GM23338 (cell line): ENCODE measurements at regions not wholly inside any gene's neighbourhood (a gene's known extent, or its start where the extent isn't known, plus 50 kb on each side); places are given as distances from the start of the nearest gene placed in this dataset.

Experiments used
- ATAC-seq: fragments of 200-7000 bp; cut with Tn5 transposase; 3 replicates; pipeline ENCODE4 v1.9.1; 2020
- DNase-seq: peaks from one replicate; pipeline ENCODE4 v3.0.0-alpha.2; 2015; ENCODE audit warnings: low spot score
- H2AFZ ChIP-seq: fragments of 200-600 bp; sonication (generic); 2 replicates; pipeline ENCODE4 v1.8.0; 2016; ENCODE audit warnings: antibody characterized with exemption, mild to moderate bottlenecking, moderate library complexity
- H3F3A ChIP-seq: fragments of 200-600 bp; sonication (generic); replicated peaks from 2 replicates; pipeline ENCODE4 v1.8.0; 2017; ENCODE audit warnings: antibody characterized with exemption, mixed run types, low read depth
- H3K27ac ChIP-seq: fragments of 200-600 bp; sonication (generic); 2 replicates; pipeline ENCODE4 v1.6.1; 2016; ENCODE audit warnings: low read depth
- H3K27me3 ChIP-seq: fragments of 200-600 bp; sonication (generic); 2 replicates; pipeline ENCODE4 v1.8.0; 2016; ENCODE audit warnings: mild to moderate bottlenecking, mixed run types, moderate library complexity; ENCODE audit not compliant: insufficient read depth
- H3K36me3 ChIP-seq: fragments of 200-600 bp; sonication (generic); 2 replicates; pipeline ENCODE4 v1.8.0; 2016; ENCODE audit warnings: mild to moderate bottlenecking; ENCODE audit not compliant: insufficient read depth
- H3K4me1 ChIP-seq: fragments of 200-600 bp; sonication (generic); 2 replicates; pipeline ENCODE4 v1.8.0; 2016; ENCODE audit warnings: mild to moderate bottlenecking, moderate library complexity; ENCODE audit not compliant: insufficient read depth
- H3K4me2 ChIP-seq: fragments of 200-600 bp; sonication (generic); 2 replicates; pipeline ENCODE4 v1.7.1; 2017; ENCODE audit warnings: mixed run types
- H3K4me3 ChIP-seq: fragments of 200-600 bp; sonication (generic); 2 replicates; pipeline ENCODE4 v1.6.1; 2016; ENCODE audit warnings: mixed run types
- H3K79me2 ChIP-seq: fragments of 200-600 bp; sonication (generic); replicated peaks from 2 replicates; pipeline ENCODE4 v1.8.0; 2017; ENCODE audit warnings: mild to moderate bottlenecking; ENCODE audit not compliant: insufficient read depth
- H3K9me2 ChIP-seq: fragments of 200-600 bp; sonication (generic); 2 replicates; pipeline ENCODE4 v1.8.0; 2017; ENCODE audit not compliant: insufficient read depth
- H4K20me1 ChIP-seq: fragments of 200-600 bp; sonication (generic); replicated peaks from 2 replicates; pipeline ENCODE4 v1.8.0; 2017; ENCODE audit warnings: mild to moderate bottlenecking; ENCODE audit not compliant: insufficient read depth
- H3K27ac Mint-ChIP-seq: 2 replicates; pipeline ENCODE4 v1.8.0; 2020; ENCODE audit warnings: inconsistent platforms, mild to moderate bottlenecking, moderate library complexity, mixed read lengths
- H3K27me3 Mint-ChIP-seq: 3 replicates; pipeline ENCODE4 v1.8.0; 2022; ENCODE audit warnings: low read depth, mild to moderate bottlenecking, moderate library complexity, mixed read lengths, inconsistent platforms; ENCODE audit not compliant: insufficient read depth, poor library complexity
- H3K36me3 Mint-ChIP-seq: 3 replicates; pipeline ENCODE4 v1.8.0; 2021; ENCODE audit warnings: low read depth, mild to moderate bottlenecking, inconsistent platforms, moderate library complexity, mixed read lengths
- H3K4me1 Mint-ChIP-seq: 3 replicates; pipeline ENCODE4 v1.8.0; 2020; ENCODE audit warnings: mild to moderate bottlenecking, inconsistent platforms, mixed read lengths
- H3K4me3 Mint-ChIP-seq: 3 replicates; pipeline ENCODE4 v1.8.0; 2021; ENCODE audit warnings: moderate library complexity, mild to moderate bottlenecking, inconsistent platforms, mixed read lengths
- H3K9me3 Mint-ChIP-seq: 3 replicates; pipeline ENCODE4 v1.8.0; 2020; ENCODE audit warnings: moderate library complexity, mild to moderate bottlenecking, inconsistent platforms, mixed read lengths
- CREB1 ChIP-seq: fragments of 250-450 bp; sonication (Bioruptor Pico); IDR thresholded peaks from 2 replicates; pipeline ENCODE4 v1.5.0; 2020; ENCODE audit warnings: low read depth, mild to moderate bottlenecking, moderate library complexity
- EZH2 ChIP-seq: fragments of 200-600 bp; sonication (generic); IDR thresholded peaks from one replicate; pipeline ENCODE4 v1.8.0; 2017; ENCODE audit warnings: antibody characterized with exemption, mild to moderate bottlenecking, low read depth; ENCODE audit not compliant: unreplicated experiment
- EZH2phosphoT487 ChIP-seq: fragments of 200-600 bp; sonication (generic); IDR thresholded peaks from one replicate; pipeline ENCODE4 v1.8.1; 2018; ENCODE audit warnings: antibody characterized with exemption; ENCODE audit not compliant: unreplicated experiment
- JUNB ChIP-seq: IDR thresholded peaks from one replicate; pipeline ENCODE4 v1.6.1; 2016; ENCODE audit warnings: antibody characterized with exemption; ENCODE audit not compliant: unreplicated experiment
- ZNF114 ChIP-seq: fragments of 250-450 bp; sonication (Bioruptor Pico); IDR thresholded peaks from 2 replicates; pipeline ENCODE4 v1.5.0; 2020; ENCODE audit warnings: mild to moderate bottlenecking, moderate library complexity
- ZNF331 ChIP-seq: fragments of 250-450 bp; sonication (Bioruptor Pico); IDR thresholded peaks from 2 replicates; pipeline ENCODE4 v1.5.0; 2020; ENCODE audit warnings: low read depth, mild to moderate bottlenecking, moderate library complexity
- TF ChIP-seq, protein P1 (sequence below): IDR thresholded peaks from one replicate; pipeline ENCODE4 v1.6.1; 2018; ENCODE audit warnings: antibody characterized with exemption; ENCODE audit not compliant: unreplicated experiment
- TF ChIP-seq, protein P2 (sequence below), 2 experiments: fragments of 200-600 bp in 1 of 2; sonication (generic) in 1 of 2; conservative IDR thresholded peaks; 2 replicates each; pipeline versions ENCODE4 v1.5.1 to v1.6.1; 2016 to 2017; ENCODE audit warnings: antibody characterized with exemption in 2 of 2, low read depth in 2 of 2, mild to moderate bottlenecking in 2 of 2, moderate library complexity in 1 of 2

- TF ChIP-seq, protein P1, sequence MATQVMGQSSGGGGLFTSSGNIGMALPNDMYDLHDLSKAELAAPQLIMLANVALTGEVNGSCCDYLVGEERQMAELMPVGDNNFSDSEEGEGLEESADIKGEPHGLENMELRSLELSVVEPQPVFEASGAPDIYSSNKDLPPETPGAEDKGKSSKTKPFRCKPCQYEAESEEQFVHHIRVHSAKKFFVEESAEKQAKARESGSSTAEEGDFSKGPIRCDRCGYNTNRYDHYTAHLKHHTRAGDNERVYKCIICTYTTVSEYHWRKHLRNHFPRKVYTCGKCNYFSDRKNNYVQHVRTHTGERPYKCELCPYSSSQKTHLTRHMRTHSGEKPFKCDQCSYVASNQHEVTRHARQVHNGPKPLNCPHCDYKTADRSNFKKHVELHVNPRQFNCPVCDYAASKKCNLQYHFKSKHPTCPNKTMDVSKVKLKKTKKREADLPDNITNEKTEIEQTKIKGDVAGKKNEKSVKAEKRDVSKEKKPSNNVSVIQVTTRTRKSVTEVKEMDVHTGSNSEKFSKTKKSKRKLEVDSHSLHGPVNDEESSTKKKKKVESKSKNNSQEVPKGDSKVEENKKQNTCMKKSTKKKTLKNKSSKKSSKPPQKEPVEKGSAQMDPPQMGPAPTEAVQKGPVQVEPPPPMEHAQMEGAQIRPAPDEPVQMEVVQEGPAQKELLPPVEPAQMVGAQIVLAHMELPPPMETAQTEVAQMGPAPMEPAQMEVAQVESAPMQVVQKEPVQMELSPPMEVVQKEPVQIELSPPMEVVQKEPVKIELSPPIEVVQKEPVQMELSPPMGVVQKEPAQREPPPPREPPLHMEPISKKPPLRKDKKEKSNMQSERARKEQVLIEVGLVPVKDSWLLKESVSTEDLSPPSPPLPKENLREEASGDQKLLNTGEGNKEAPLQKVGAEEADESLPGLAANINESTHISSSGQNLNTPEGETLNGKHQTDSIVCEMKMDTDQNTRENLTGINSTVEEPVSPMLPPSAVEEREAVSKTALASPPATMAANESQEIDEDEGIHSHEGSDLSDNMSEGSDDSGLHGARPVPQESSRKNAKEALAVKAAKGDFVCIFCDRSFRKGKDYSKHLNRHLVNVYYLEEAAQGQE = no peak
- TF ChIP-seq EZH2 = no peak
- no peak for TF ChIP-seq JUNB
- TF ChIP-seq CREB1 = no peak
These were observed 123.2 kb upstream of the UBE2E2 start (continued) for GRCh38 chr3:23079976-23080375.

- H3K4me3 Mint-ChIP-seq = no peak overlapping the region
- DNase-seq (no peak), ATAC-seq (no peak)
- no peaks in the 10 kb centered on the region; the same call in 1 of the 2 replicates for H3K9me2 ChIP-seq
- no peak for TF ChIP-seq JUNB
- no peak for TF ChIP-seq EZH2phosphoT487
- no peak for TF ChIP-seq ZNF331 (CRISPR knock-in tag)
- TF ChIP-seq, protein P2, sequence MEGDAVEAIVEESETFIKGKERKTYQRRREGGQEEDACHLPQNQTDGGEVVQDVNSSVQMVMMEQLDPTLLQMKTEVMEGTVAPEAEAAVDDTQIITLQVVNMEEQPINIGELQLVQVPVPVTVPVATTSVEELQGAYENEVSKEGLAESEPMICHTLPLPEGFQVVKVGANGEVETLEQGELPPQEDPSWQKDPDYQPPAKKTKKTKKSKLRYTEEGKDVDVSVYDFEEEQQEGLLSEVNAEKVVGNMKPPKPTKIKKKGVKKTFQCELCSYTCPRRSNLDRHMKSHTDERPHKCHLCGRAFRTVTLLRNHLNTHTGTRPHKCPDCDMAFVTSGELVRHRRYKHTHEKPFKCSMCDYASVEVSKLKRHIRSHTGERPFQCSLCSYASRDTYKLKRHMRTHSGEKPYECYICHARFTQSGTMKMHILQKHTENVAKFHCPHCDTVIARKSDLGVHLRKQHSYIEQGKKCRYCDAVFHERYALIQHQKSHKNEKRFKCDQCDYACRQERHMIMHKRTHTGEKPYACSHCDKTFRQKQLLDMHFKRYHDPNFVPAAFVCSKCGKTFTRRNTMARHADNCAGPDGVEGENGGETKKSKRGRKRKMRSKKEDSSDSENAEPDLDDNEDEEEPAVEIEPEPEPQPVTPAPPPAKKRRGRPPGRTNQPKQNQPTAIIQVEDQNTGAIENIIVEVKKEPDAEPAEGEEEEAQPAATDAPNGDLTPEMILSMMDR (conservative IDR thresholded peaks at IDR 0.05; ENCODE audit: low read depth in 2 of 2) = no peak
- no peak for TF ChIP-seq ZNF114 (CRISPR knock-in tag)
- no peaks in the 10 kb centered on the region for H3K36me3 Mint-ChIP-seq
- peak overlapping the region; percentile 43; the same call in 1 of the 2 replicates for H2AFZ ChIP-seq
- no peak overlapping the region for H3K27ac ChIP-seq
- no peaks in the 10 kb centered on the region for H3K79me2 ChIP-seq
- peaks cover 3% of the 10 kb centered on the region; the same call in 1 of the 2 replicates for H3K36me3 ChIP-seq
- H3K27ac Mint-ChIP-seq = no peak overlapping the region
- no peak overlapping the region for H3K4me2 ChIP-seq
- H3K4me1 ChIP-seq = peaks cover 19% of the 10 kb centered on the region
- no peaks in the 10 kb centered on the region for H4K20me1 ChIP-seq
- H3K4me3 ChIP-seq = no peak overlapping the region
- no peaks in the 10 kb centered on the region for H3F3A ChIP-seq
- peaks cover 18% of the 10 kb centered on the region for H3K4me1 Mint-ChIP-seq
- H3K27me3 Mint-ChIP-seq = no peaks in the 10 kb centered on the region
- no peaks in the 10 kb centered on the region; the same call in 2 of the 3 replicates for H3K9me3 Mint-ChIP-seq
- H3K27me3 ChIP-seq = no peaks in the 10 kb centered on the region
These were observed 119.4 kb upstream of the UBE2E2 start for GRCh38 chr3:23083701-23084100.

GRCh38 chr3:23084367-23084766 lies 118.8 kb upstream of the UBE2E2 start:
- no peak overlapping the region for H3K27ac Mint-ChIP-seq
- no peak overlapping the region for H3K4me2 ChIP-seq
- no peaks in the 10 kb centered on the region for H3K36me3 Mint-ChIP-seq
- DNase-seq = no peak
- no peaks in the 10 kb centered on the region for H3K27me3 ChIP-seq
- no peaks in the 10 kb centered on the region for H4K20me1 ChIP-seq
- no peaks in the 10 kb centered on the region for H3K27me3 Mint-ChIP-seq
- no peak overlapping the region for H3K27ac ChIP-seq
- no peaks in the 10 kb centered on the region for H3K79me2 ChIP-seq
- H3K9me3 Mint-ChIP-seq = no peaks in the 10 kb centered on the region; the same call in 2 of the 3 replicates
- no peak for ATAC-seq
- H3K4me3 Mint-ChIP-seq = no peak overlapping the region
- H3K9me2 ChIP-seq = no peaks in the 10 kb centered on the region; the same call in 1 of the 2 replicates
- H3K4me1 ChIP-seq = peaks cover 13% of the 10 kb centered on the region
- no peak overlapping the region for H2AFZ ChIP-seq
- H3F3A ChIP-seq = no peaks in the 10 kb centered on the region
- no peak overlapping the region for H3K4me3 ChIP-seq
- no peak for TF ChIP-seq ZNF114 (CRISPR knock-in tag)
- H3K4me1 Mint-ChIP-seq = peaks cover 12% of the 10 kb centered on the region
- peaks cover 3% of the 10 kb centered on the region; the same call in 1 of the 2 replicates for H3K36me3 ChIP-seq
